Activated naive CD8-positive, alpha-beta T cell treated with anti-CD3 and anti-CD28 coated beads for 36 hours (primary cell): ENCODE measurements at regions not wholly inside any gene's neighbourhood (a gene's known extent, or its start where the extent isn't known, plus 50 kb on each side); places are given as distances from the start of the nearest gene placed in this dataset.

Source experiments
- DNase-seq: peaks from one replicate; pipeline ENCODE4 v3.0.0; 2021
- H3K27ac Mint-ChIP-seq: one replicate; pipeline ENCODE4 v1.8.0; 2022; ENCODE audit warnings: mild to moderate bottlenecking, moderate library complexity, mixed read lengths
- H3K27me3 Mint-ChIP-seq: one replicate; pipeline ENCODE4 v1.8.0; 2022; ENCODE audit warnings: mild to moderate bottlenecking, mixed read lengths
- H3K36me3 Mint-ChIP-seq: one replicate; pipeline ENCODE4 v1.8.0; 2021; ENCODE audit warnings: mild to moderate bottlenecking, mixed read lengths
- H3K4me1 Mint-ChIP-seq: one replicate; pipeline ENCODE4 v1.8.0; 2021; ENCODE audit warnings: mixed read lengths
- H3K4me3 Mint-ChIP-seq: one replicate; pipeline ENCODE4 v1.8.0; 2022; ENCODE audit warnings: mild to moderate bottlenecking, moderate library complexity, mixed read lengths
- H3K9me3 Mint-ChIP-seq: one replicate; pipeline ENCODE4 v1.8.0; 2022; ENCODE audit warnings: mixed read lengths

DNA sequence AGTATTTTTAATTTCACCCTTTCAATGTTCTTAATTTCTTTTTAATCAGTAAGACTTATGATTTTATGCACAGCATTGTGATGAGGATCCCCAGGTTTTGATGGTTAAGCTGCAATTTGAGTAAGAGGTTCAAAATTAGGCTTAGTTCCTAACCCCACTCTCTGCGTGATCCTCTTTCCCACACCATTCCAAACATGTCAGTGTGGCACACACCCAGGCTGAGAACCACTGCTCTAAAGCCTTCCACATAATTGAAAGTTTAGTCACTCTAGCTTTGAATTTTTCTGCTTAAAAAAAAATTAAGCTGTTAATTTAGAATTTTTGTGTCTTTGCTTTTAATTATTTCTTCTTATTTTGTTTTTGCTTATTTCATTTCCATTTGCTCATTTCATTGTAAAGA lies 68.8 kb upstream of the SLC7A11 start:
- no peaks in the 10 kb centered on the region for H3K36me3 Mint-ChIP-seq
- no peak for DNase-seq
- H3K27me3 Mint-ChIP-seq: peaks cover 14% of the 10 kb centered on the region
- no peak overlapping the region for H3K27ac Mint-ChIP-seq
- peaks cover 1% of the 10 kb centered on the region for H3K9me3 Mint-ChIP-seq
- no peaks in the 10 kb centered on the region for H3K4me1 Mint-ChIP-seq
- no peak overlapping the region for H3K4me3 Mint-ChIP-seq

DNA sequence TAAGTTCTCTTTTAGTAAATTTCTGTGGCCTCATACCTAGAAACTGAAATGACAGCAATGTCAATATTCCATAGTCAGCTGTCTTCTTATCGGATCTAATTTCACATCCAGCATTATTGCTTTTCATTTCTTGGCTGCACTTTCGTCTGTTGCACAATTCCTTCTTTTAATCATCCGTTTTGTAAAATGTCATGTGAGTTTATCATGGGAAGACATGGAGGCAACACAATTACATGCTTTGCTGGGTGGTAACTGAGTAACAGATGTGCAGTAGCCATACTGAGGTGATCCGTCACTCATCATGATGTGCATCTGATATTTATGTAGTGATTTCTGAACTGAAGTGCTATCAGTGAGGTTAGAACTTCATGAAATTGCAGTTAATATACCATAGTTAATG lies 68.3 kb upstream of the SLC7A11 start:
- no peak overlapping the region for H3K4me3 Mint-ChIP-seq
- DNase-seq: no peak
- H3K36me3 Mint-ChIP-seq: no peaks in the 10 kb centered on the region
- H3K9me3 Mint-ChIP-seq: peaks cover 1% of the 10 kb centered on the region
- peaks cover 14% of the 10 kb centered on the region for H3K27me3 Mint-ChIP-seq
- no peaks in the 10 kb centered on the region for H3K4me1 Mint-ChIP-seq
- H3K27ac Mint-ChIP-seq: no peak overlapping the region

DNA sequence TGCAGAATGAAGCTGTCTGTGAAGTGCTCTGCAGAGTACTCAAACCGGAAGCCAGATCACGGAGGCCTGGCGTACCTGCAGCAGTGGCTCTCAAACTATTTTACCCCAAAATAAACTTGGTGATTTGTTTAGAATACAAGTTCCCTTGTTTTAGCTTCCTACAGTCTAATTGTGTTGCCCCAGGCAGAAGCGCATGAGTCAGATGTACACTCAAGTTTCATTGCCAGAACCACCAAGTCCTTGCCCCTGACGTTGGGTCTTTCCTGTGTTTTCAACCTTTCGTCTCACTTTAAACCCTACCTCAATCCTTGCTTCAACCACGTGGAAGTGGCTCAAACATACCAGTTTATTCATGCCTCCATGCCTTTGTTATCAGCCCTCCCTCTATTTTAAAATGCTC lies 66.2 kb upstream of the SLC7A11 start:
- Mint-ChIP-seq H3K36me3 (no peaks in the 10 kb centered on the region), H3K4me3 (no peak overlapping the region), H3K27me3 (peaks cover 8% of the 10 kb centered on the region), H3K9me3 (no peaks in the 10 kb centered on the region), H3K27ac (no peak overlapping the region), H3K4me1 (no peaks in the 10 kb centered on the region)
- no peak for DNase-seq

DNA sequence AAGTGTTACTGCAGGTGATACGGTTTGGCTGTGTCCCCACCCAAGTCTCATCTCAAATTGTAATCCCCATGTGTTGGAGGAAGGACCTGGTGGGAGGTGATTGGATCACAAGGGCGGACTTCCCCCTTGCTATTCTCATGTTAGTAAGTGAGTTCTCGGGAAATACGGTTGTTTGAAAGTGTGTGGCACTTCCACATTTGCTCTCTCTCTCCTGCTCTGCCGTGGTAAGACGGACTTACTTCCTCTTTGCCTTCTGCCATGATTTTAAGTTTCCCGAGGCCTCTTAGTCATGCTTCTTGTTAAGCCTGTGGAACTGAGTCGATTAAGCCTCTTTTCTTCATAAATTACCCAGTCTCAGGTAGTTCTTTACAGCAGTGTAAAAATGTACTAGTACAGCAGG lies 65.2 kb upstream of the SLC7A11 start:
- DNase-seq: no peak
- no peaks in the 10 kb centered on the region for H3K36me3 Mint-ChIP-seq
- H3K4me3 Mint-ChIP-seq: no peak overlapping the region
- H3K27ac Mint-ChIP-seq: no peak overlapping the region
- H3K27me3 Mint-ChIP-seq: peaks cover 8% of the 10 kb centered on the region
- no peaks in the 10 kb centered on the region for H3K4me1 Mint-ChIP-seq
- H3K9me3 Mint-ChIP-seq: no peaks in the 10 kb centered on the region

DNA sequence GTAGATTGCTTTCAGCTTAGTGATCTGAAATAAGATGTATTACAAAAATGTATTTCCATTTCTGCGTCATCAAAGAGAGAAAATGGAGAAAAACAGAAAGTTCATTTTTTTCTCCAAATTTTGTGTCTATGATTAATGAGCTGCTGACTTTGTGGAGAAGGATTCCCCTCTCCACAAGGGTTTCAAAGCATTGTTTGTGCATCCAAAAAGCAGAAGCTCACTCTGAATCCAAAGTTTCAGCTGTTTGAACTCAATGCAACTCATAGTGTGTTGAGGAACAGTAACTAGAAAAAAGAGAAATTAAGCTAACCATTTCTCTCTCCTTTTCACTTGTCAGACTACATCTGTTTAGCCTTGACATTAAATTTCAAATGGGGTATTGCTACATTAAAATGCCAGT lies 62.9 kb upstream of the SLC7A11 start:
- Mint-ChIP-seq H3K27me3 (peaks cover 8% of the 10 kb centered on the region), H3K4me3 (no peak overlapping the region), H3K4me1 (no peaks in the 10 kb centered on the region)

DNA sequence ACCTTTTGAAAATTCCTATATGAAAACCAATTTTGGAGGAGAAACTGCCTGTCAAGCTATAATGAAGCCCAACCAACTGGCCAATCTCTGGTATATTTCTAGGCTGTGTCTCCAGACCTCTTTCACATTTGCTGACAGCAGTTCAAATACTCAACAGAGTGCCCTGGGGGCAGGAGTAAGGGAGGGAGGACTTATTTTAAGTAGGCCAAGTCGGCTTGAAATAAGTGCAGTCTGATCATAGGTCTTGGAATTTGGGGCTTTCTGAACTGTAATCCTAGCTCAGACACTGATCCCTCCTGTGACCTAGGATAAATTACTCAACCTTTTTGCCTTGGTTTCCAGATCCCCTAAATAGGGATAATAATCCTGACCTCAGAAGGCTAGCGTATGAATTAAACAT lies 59.4 kb upstream of the SLC7A11 start:
- no peak for DNase-seq
- Mint-ChIP-seq H3K27ac (no peak overlapping the region), H3K4me3 (no peak overlapping the region), H3K9me3 (no peaks in the 10 kb centered on the region), H3K36me3 (no peaks in the 10 kb centered on the region), H3K4me1 (peaks cover 2% of the 10 kb centered on the region), H3K27me3 (no peaks in the 10 kb centered on the region)

More for the DNA sequence above, 62.9 kb upstream of the SLC7A11 start:
- H3K27ac Mint-ChIP-seq: no peak overlapping the region
- DNase-seq: no peak
- no peaks in the 10 kb centered on the region for H3K36me3 Mint-ChIP-seq
- H3K9me3 Mint-ChIP-seq: no peaks in the 10 kb centered on the region

DNA sequence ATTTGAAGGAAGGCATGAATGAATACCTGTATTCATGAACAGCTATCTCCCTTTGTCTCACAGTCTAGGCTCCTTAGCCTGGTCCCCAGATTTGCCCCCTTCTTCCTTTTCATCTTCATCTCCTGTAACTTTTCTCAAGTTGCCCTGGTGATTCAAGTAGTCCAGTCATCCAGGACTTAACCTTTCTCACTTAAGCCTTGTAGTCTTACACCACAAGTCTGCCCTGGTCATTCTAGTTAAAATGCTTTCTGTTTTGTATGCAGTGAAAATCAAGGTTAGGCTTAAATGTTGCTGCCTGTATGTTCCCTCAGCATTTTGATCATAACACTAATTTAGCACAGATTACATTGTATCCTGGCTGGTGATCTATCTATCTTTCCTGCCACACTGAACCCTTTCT lies 58.5 kb upstream of the SLC7A11 start:
- Mint-ChIP-seq H3K9me3 (no peaks in the 10 kb centered on the region), H3K4me1 (peaks cover 2% of the 10 kb centered on the region), H3K27ac (no peak overlapping the region), H3K36me3 (no peaks in the 10 kb centered on the region), H3K4me3 (no peak overlapping the region), H3K27me3 (no peaks in the 10 kb centered on the region)
- DNase-seq: no peak

DNA sequence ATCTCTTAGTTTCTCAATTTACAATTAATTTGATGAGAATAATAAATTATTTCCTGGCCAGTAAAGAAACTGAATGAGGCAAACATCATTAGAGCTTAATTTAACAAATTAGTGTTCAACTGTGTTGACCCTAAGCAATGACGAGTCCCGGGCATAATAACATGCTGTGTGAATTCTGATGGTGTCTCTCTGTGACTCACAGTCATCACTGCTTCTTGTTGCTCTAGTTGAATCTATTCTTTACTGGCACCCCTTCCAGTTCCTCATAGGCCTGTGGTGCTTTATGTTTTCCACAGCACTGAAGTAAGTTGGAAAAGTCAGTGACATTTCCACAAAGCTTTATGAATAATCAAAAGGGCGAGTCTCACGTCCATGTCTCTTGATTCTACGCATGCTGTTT lies 57.7 kb upstream of the SLC7A11 start:
- H3K27me3 Mint-ChIP-seq: no peaks in the 10 kb centered on the region
- no peak overlapping the region for H3K27ac Mint-ChIP-seq
- no peaks in the 10 kb centered on the region for H3K9me3 Mint-ChIP-seq
- no peaks in the 10 kb centered on the region for H3K36me3 Mint-ChIP-seq
- peaks cover 2% of the 10 kb centered on the region for H3K4me1 Mint-ChIP-seq
- DNase-seq: no peak
- no peak overlapping the region for H3K4me3 Mint-ChIP-seq

DNA sequence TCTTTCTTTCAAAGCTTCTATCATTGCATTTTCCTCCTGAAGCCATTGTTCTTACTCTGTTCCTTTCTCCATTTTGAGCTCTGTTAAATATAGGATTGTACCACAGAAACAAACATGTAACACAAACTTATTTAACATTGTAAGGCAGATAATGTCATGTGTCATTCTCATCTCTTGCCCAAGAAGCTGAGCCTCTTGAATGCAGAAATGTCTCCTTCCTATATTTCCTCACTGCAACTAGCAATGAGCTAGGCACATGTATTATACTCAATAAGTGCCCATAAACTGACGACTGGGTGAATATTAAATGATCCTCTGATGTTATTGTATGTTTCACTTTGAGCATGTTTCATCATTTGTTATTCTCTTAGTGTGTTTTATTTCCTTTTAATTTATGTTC lies 56.7 kb upstream of the SLC7A11 start:
- peaks cover 2% of the 10 kb centered on the region for H3K4me1 Mint-ChIP-seq
- no peaks in the 10 kb centered on the region for H3K27me3 Mint-ChIP-seq
- H3K27ac Mint-ChIP-seq: no peak overlapping the region
- H3K9me3 Mint-ChIP-seq: no peaks in the 10 kb centered on the region
- no peaks in the 10 kb centered on the region for H3K36me3 Mint-ChIP-seq
- no peak overlapping the region for H3K4me3 Mint-ChIP-seq
- no peak for DNase-seq

DNA sequence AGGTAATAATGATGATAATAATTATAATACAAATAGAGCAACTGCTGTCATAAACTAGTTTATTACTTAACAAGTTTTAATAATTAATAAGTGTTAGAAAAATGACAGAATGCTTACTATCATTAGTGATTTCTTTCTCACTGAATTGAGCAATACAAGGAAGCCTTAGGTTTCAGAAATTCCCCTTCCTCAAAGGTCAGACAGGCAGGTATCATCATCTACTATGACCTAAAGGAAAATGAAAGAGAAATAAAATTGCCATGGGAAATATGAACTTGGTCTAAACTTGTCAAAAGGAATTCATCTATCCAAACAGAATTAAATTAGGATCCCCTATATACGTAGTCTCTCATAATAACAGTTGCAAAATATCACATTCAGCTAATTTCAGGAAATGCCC lies 56.3 kb upstream of the SLC7A11 start:
- no peak overlapping the region for H3K4me3 Mint-ChIP-seq
- DNase-seq: no peak
- H3K27ac Mint-ChIP-seq: no peak overlapping the region
- peaks cover 2% of the 10 kb centered on the region for H3K4me1 Mint-ChIP-seq
- no peaks in the 10 kb centered on the region for H3K27me3 Mint-ChIP-seq
- no peaks in the 10 kb centered on the region for H3K36me3 Mint-ChIP-seq
- H3K9me3 Mint-ChIP-seq: no peaks in the 10 kb centered on the region

DNA sequence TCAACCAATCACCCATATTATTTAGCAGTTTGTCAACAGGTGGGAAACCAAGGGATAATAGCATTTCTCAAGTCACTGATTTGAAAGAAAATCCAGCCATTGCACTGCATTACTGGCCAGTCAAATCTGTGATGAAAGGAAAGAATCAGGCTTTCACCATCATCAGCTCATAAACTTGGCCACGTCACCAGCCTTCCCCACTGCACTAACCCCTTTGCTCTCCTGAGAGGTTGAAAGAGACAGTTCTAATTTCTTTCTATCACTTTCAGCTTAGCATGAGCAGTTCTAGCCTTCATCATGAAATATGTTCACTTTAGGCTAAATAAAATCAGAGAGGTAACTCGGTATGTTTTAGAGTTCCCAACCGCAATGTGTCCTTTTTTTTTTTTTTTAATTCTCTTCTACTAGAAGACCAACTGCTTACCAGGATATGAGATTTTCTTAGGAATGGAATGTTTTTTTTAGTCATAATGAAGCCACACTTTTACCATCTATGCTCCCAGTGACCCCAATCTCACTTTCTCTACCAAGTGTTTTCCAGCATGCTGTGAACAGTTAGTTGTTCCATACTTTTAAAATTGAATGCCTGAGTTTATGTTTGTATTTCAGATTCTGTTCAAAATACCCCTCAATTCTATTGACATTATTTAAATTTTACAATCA lies 55.7 kb upstream of the SLC7A11 start:
- H3K9me3 Mint-ChIP-seq: no peaks in the 10 kb centered on the region
- H3K36me3 Mint-ChIP-seq: no peaks in the 10 kb centered on the region
- no peak overlapping the region for H3K4me3 Mint-ChIP-seq
- peaks cover 2% of the 10 kb centered on the region for H3K4me1 Mint-ChIP-seq
- DNase-seq: no peak
- no peak overlapping the region for H3K27ac Mint-ChIP-seq
- no peaks in the 10 kb centered on the region for H3K27me3 Mint-ChIP-seq

DNA sequence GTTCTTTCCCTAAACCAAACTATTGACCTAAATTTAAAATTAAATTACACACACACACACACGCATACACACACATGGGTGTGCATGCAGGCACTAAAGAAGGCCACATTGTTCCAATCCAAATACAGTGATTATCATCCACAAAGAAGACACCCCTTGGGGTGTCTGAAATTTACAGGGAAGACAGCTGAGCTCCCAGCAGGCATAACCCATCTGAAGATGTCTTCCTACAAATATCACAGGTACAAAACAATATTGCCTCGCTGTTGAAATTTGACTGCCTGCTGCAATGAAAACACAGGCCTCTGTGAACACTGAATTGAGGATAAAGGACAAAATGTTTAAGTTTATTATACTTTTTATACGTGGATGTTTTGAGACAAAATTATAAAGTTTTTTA lies 50.2 kb upstream of the SLC7A11 start:
- H3K27me3 Mint-ChIP-seq: no peaks in the 10 kb centered on the region

More for the DNA sequence above, 50.2 kb upstream of the SLC7A11 start:
- DNase-seq: no peak
- Mint-ChIP-seq H3K4me1 (no peaks in the 10 kb centered on the region), H3K9me3 (no peaks in the 10 kb centered on the region), H3K36me3 (no peaks in the 10 kb centered on the region), H3K27ac (no peak overlapping the region), H3K4me3 (no peak overlapping the region)
